ENCODE measurements at regions not wholly inside any gene's neighbourhood (a gene's known extent, or its start where the extent isn't known, plus 50 kb on each side); places are given as distances from the start of the nearest gene placed in this dataset.
A peak's percentile ranks its signal among the peaks of the same experiment; 100 is the strongest.

DNA sequence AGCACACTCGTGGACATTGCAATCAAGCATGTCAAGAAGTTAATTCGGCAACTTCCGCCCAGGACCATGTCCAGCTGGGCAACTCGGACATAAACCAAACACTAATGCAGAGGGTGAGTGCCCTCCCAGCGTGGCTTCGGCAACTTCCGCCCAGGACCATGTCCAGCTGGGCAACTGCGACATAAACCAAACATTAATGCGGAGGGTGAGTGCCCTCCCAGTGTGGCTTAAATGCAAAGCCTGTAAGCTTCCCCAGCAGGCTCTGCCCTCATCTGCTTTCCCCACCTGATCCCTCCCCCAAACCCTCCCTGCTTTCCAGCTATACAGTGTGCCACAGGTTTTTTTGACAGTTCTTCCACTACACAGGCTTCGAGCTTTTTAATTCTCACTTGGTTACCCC, 143.4 kb downstream of the PXDC1 start:
- Histone ChIP-seq H3K4me3 (no peak overlapping the region), H3K27ac (peak overlapping the region in 1 of 2 experiments; percentile 36; a peak in 1 of 6 replicates), H3K9me3 (no peaks in the 10 kb centered on the region), H3K4me1 (peaks cover 29% of the 10 kb centered on the region), H3K4me2 (no peak overlapping the region)
- DNase-seq (ENCODE audit: low read depth in 1 of 2, low spot score in 1 of 2) (no peak), FAIRE-seq (no peak), ATAC-seq (no peak)
- POLR2A ChIA-PET, result no interaction called here
- TF ChIP-seq HEYL (CRISPR knock-in tag; IDR thresholded peaks at IDR 0.05) (no peak), EHMT2 (IDR thresholded peaks at IDR 0.05; ENCODE audit: low read depth) (no peak), JUN (IDR thresholded peaks at IDR 0.05) (no peak), NPAS2 (CRISPR knock-in tag; IDR thresholded peaks at IDR 0.05; ENCODE audit: borderline replicate concordance) (no peak), KDM1A (IDR thresholded peaks at IDR 0.05; ENCODE audit: low read depth) (no peak), FOXS1 (CRISPR knock-in tag; IDR thresholded peaks at IDR 0.05) (no peak), RFX5 (IDR thresholded peaks at IDR 0.05) (no peak), CHD4 (IDR thresholded peaks at IDR 0.05; ENCODE audit: borderline replicate concordance) (no peak), RAD21 (conservative IDR thresholded peaks at IDR 0.05 in 1 of 2, IDR thresholded peaks at IDR 0.05 in 1 of 2) (no peak), POLR2A (IDR thresholded peaks at IDR 0.05; ENCODE audit: low read length) (no peak)
- TF ChIP-seq, protein P1, sequence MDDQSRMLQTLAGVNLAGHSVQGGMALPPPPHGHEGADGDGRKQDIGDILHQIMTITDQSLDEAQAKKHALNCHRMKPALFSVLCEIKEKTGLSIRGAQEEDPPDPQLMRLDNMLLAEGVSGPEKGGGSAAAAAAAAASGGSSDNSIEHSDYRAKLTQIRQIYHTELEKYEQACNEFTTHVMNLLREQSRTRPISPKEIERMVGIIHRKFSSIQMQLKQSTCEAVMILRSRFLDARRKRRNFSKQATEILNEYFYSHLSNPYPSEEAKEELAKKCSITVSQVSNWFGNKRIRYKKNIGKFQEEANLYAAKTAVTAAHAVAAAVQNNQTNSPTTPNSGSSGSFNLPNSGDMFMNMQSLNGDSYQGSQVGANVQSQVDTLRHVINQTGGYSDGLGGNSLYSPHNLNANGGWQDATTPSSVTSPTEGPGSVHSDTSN (IDR thresholded peaks at IDR 0.05), result no peak
- TF ChIP-seq, protein P2, sequence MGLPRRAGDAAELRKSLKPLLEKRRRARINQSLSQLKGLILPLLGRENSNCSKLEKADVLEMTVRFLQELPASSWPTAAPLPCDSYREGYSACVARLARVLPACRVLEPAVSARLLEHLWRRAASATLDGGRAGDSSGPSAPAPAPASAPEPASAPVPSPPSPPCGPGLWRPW (IDR thresholded peaks at IDR 0.05), result no peak
- TF ChIP-seq, protein P3, sequence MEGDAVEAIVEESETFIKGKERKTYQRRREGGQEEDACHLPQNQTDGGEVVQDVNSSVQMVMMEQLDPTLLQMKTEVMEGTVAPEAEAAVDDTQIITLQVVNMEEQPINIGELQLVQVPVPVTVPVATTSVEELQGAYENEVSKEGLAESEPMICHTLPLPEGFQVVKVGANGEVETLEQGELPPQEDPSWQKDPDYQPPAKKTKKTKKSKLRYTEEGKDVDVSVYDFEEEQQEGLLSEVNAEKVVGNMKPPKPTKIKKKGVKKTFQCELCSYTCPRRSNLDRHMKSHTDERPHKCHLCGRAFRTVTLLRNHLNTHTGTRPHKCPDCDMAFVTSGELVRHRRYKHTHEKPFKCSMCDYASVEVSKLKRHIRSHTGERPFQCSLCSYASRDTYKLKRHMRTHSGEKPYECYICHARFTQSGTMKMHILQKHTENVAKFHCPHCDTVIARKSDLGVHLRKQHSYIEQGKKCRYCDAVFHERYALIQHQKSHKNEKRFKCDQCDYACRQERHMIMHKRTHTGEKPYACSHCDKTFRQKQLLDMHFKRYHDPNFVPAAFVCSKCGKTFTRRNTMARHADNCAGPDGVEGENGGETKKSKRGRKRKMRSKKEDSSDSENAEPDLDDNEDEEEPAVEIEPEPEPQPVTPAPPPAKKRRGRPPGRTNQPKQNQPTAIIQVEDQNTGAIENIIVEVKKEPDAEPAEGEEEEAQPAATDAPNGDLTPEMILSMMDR (IDR thresholded peaks at IDR 0.05), result no peak
- TF ChIP-seq, protein P4, sequence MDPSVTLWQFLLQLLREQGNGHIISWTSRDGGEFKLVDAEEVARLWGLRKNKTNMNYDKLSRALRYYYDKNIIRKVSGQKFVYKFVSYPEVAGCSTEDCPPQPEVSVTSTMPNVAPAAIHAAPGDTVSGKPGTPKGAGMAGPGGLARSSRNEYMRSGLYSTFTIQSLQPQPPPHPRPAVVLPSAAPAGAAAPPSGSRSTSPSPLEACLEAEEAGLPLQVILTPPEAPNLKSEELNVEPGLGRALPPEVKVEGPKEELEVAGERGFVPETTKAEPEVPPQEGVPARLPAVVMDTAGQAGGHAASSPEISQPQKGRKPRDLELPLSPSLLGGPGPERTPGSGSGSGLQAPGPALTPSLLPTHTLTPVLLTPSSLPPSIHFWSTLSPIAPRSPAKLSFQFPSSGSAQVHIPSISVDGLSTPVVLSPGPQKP (IDR thresholded peaks at IDR 0.05; ENCODE audit: low read depth, low read length), result no peak
- TF ChIP-seq, protein P5, sequence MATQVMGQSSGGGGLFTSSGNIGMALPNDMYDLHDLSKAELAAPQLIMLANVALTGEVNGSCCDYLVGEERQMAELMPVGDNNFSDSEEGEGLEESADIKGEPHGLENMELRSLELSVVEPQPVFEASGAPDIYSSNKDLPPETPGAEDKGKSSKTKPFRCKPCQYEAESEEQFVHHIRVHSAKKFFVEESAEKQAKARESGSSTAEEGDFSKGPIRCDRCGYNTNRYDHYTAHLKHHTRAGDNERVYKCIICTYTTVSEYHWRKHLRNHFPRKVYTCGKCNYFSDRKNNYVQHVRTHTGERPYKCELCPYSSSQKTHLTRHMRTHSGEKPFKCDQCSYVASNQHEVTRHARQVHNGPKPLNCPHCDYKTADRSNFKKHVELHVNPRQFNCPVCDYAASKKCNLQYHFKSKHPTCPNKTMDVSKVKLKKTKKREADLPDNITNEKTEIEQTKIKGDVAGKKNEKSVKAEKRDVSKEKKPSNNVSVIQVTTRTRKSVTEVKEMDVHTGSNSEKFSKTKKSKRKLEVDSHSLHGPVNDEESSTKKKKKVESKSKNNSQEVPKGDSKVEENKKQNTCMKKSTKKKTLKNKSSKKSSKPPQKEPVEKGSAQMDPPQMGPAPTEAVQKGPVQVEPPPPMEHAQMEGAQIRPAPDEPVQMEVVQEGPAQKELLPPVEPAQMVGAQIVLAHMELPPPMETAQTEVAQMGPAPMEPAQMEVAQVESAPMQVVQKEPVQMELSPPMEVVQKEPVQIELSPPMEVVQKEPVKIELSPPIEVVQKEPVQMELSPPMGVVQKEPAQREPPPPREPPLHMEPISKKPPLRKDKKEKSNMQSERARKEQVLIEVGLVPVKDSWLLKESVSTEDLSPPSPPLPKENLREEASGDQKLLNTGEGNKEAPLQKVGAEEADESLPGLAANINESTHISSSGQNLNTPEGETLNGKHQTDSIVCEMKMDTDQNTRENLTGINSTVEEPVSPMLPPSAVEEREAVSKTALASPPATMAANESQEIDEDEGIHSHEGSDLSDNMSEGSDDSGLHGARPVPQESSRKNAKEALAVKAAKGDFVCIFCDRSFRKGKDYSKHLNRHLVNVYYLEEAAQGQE (IDR thresholded peaks at IDR 0.05), result no peak
- 91% methylated on average over 9 of the region's 10 CpGs for WGBS (ENCODE audit: missing lambda C conversion rate)
- CTCF ChIA-PET, result no interaction called here

DNA sequence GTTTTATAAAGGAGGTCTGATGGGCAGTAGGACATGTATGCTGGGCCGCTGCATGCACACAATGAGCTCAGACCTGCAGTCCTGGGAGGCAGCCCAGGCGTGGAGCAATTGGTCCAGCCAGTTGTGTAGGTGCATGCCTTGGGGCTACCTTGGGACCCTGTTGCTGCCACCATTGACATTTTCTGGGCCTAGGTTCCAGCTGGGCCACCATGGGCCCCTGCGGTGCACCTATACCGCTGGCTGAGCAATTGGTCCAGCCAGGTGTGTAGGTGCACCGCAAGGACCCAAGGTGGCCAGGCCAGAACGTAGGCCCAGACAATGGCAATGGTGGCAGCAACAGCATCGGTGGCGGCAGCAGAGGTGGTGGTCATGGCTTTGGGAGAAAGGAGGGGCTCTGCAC, 143.9 kb downstream of the PXDC1 start:
- no peak for TF ChIP-seq GATA3 (IDR thresholded peaks at IDR 0.05; ENCODE audit: borderline replicate concordance)
- TF ChIP-seq RCOR1 (IDR thresholded peaks at IDR 0.05; ENCODE audit: low read depth, low read length), result no peak
- no peak for TF ChIP-seq RARB (CRISPR knock-in tag; IDR thresholded peaks at IDR 0.05)
- TF ChIP-seq EP300 (IDR thresholded peaks at IDR 0.05), result no peak
- no peak for TF ChIP-seq CBX2 (IDR thresholded peaks at IDR 0.05; ENCODE audit: borderline replicate concordance, low read depth)
- TF ChIP-seq MAFK (IDR thresholded peaks at IDR 0.05; ENCODE audit: partially characterized antibody), result no peak
- TF ChIP-seq, protein P5 (IDR thresholded peaks at IDR 0.05), result no peak
- no peak for TF ChIP-seq CEBPB (IDR thresholded peaks at IDR 0.05)
- no peak for TF ChIP-seq EHMT2 (IDR thresholded peaks at IDR 0.05; ENCODE audit: low read depth)
- no peak for TF ChIP-seq MYC (IDR thresholded peaks at IDR 0.05; ENCODE audit: borderline replicate concordance, low read length)
- no peak for TF ChIP-seq NR3C1 (IDR thresholded peaks at IDR 0.05)
- no peak for TF ChIP-seq RNF2 (IDR thresholded peaks at IDR 0.05; ENCODE audit: borderline replicate concordance, low read depth)
- no peak for TF ChIP-seq HOXB13 (CRISPR knock-in tag; IDR thresholded peaks at IDR 0.05; ENCODE audit: low read depth)
- H3K4me1 ChIP-seq, result peaks cover 25% of the 10 kb centered on the region
- H3K4me3 ChIP-seq, result no peak overlapping the region
- H3K27ac ChIP-seq, result no peak overlapping the region; a peak in 1 of 6 replicates
- ATAC-seq, result no peak
- H3K9me3 ChIP-seq, result peaks cover 2% of the 10 kb centered on the region; the same call in 1 of the 3 replicates
- ChIA-PET CTCF (interaction anchor here (1.2 kb wide), 1 partner anchor 125 kb away, joined by 6 read pairs; no protein-coding TSS in a partner anchor), POLR2A (no interaction called here)
- DNase-seq (ENCODE audit: low read depth in 1 of 2, low spot score in 1 of 2), result no peak
- no peak for FAIRE-seq
- 88% methylated on average over 1 of the region's 8 CpGs for WGBS (ENCODE audit: missing lambda C conversion rate)
- no peak overlapping the region for H3K4me2 ChIP-seq
